Panc1 (cell line): ENCODE measurements at regions not wholly inside any gene's neighbourhood (a gene's known extent, or its start where the extent isn't known, plus 50 kb on each side); places are given as distances from the start of the nearest gene placed in this dataset.

ENCODE experiments used
- CTCF ChIP-seq: fragments of 450-650 bp; IDR thresholded peaks from 2 replicates; pipeline ENCODE4 v1.5.1; 2017; ENCODE audit warnings: mild to moderate bottlenecking
- REST ChIP-seq, 2 experiments: IDR thresholded peaks; 2 replicates each; pipeline ENCODE4 v1.6.1; 2011 to 2012; ENCODE audit warnings: low read depth in 2 of 2, control low read depth in 1 of 2, low read length in 1 of 2, mild to moderate bottlenecking in 1 of 2, moderate library complexity in 1 of 2; ENCODE audit not compliant: insufficient read depth in 1 of 2

- TF ChIP-seq CTCF: no peak
- no peak for TF ChIP-seq REST (IDR thresholded peaks at IDR 0.05; ENCODE audit: insufficient read depth in 1 of 2, low read depth in 2 of 2, low read length in 1 of 2)
These were observed 186.7 kb downstream of the DRD1 start for GRCh38 chr5:175257128-175257846.
